GM19351 (cell line): ENCODE measurements at regions not wholly inside any gene's neighbourhood (a gene's known extent, or its start where the extent isn't known, plus 50 kb on each side); places are given as distances from the start of the nearest gene placed in this dataset.

Source experiments
- ATAC-seq: cut with Tn5 transposase; IDR thresholded peaks from one replicate; pipeline ENCODE4 v1.9.1; 2021; ENCODE audit warnings: mild to moderate bottlenecking, moderate library complexity; ENCODE audit not compliant: unreplicated experiment

- no peak for ATAC-seq
Observed at GRCh38 chr4:177937041-177937440, 494.8 kb upstream of the AGA start.

DNA sequence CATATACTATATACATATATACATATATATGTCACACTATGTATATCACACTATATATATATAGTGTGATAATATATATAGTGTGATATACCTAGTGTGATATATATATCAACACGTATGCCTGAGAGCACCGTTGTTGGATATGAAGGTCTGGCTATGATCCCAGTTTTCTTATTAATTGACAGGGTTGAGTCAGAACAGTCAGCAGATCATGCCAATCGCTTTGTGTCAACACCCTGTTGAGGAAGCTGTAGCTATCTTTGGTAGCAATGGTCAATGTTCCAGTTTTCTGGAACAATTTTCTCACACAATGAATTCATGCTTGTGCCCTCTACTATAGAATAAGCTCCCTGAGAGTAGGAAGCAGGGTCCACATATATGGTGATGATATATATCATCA, 496.0 kb upstream of the AGA start:
- ATAC-seq: no peak

DNA sequence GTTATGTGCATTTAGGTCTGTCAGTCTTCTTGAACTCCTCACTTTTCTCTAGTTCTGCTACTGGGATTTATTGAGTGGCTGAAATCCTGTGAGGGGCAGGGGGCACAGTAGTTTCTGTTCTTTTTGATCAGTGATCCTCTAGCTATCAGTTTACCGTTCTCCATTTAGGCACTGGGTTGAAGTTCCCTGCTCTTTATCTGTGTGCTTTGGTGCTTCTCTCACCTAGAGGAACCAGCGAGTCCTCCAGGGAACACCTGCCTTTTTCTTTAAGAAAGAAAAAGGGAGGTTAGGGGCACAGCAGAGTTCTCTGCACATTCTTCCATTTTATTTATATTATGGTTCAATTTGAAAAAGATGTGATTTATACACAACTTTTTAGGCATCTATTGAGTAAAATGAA, 503.0 kb upstream of the AGA start:
- ATAC-seq: no peak

- ATAC-seq: no peak
Observed at GRCh38 chr4:177947607-177948006, 505.4 kb upstream of the AGA start.

DNA sequence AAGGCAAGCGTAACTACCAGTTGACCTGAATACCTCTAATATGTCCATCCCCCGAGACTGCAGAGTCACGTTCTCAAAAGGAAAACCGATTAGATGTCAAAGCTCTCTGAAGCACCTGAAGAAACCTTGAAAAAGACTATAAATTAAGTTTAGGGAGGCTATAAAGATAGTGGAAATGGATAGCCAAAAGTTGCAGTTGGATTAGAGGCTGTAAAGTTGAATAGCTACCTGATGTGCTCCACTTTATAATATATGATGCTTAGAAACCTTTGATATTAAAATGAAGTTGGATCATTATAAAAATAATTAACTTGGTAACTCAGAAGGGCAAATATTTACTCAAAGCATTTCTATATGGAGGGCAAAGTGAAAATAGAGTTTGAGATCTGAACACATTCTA, 506.6 kb upstream of the AGA start:
- ATAC-seq: no peak

DNA sequence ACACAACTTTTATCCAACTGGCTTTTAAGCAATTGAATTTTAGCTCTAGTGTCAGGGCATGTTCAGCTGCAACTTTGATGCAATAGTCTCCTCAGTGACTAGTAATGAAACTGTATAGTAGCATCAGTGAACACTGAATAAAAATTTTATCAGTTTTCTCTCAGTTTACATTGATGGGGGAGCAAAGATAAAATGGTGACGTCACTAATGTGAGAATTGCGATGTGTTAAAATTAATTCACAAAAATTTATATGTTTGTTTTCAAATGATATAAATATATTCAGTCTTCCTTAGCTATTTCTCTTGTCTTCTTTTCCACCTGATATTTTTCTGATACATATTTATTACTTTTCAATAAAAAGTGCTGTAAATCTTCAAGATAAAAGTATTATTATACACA, 508.8 kb upstream of the AGA start:
- ATAC-seq: no peak

GRCh38 chr4:177952723-177953122, 510.5 kb upstream of the AGA start:
- ATAC-seq: no peak

- no peak for ATAC-seq
Observed at GRCh38 chr4:177957596-177958360, 515.5 kb upstream of the AGA start.

GRCh38 chr4:177960566-177960965, 518.3 kb upstream of the AGA start:
- ATAC-seq: no peak

GRCh38 chr4:177961761-177962380, 519.6 kb upstream of the AGA start:
- no peak for ATAC-seq

DNA sequence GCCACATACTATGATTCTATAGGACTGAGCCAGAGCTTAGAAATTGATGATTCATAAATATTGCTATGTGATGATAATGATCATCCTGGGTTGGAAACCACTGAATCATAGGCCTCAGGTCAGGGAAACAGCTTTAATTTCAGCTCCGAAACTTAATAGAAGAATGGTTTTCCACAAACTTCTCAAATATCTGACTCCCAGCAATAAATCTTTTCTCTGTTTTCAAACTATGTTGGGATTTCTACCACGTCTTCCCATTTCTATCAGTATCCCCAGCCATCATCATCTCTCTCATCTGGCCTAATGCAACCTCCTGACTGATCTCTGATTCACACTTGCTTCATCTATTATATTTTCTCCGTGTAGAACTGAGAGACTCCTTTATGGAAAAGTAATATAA, 521.8 kb upstream of the AGA start:
- no peak for ATAC-seq

- ATAC-seq: no peak
Observed at GRCh38 chr4:177964693-177965168, 522.5 kb upstream of the AGA start.

DNA sequence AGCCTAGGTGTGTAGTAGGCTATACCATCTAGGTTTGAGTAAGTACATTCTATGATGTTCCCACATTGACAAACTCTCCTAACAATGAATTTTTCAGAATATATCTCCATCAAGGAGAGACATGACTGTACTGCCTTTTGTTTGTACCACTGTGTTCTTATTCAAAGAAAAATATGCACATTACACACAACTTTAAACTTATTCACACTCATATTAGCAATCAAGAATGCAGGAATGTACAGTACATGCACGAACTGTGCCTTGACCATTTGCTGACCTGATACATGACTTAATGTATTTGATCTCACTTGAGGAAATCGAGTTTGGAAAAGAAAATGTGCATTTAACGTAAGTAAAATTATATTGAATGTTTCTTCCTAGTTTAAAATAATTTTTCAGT, 525.1 kb upstream of the AGA start:
- no peak for ATAC-seq

DNA sequence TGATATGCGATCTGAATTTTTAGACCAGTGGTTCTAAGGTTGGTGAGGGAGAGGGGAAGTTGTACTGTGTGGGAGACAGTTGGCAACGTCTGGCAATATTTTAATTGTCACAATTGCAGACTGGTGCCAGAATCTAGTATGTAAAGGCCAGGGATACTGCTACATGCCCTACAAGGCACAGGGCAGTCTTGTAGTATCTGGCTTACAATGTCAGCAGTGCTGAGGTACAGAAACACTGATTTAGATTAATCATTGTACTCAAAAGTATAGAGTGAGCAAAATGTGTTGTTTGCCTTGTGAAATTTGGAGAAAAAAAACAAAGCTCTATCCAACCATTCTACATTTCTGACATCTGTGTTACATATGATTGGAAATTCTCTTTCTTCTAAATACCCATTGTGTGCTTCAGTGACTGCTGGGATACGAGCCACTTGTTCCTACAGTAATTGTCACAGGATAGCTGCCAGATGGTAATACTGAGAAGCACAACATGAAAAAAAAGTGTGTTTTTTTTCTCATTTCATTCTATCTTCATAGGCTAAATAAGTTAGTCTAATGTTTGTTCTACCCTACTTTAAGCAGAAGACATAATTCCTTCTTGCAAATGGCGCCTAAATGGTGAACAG, 526.7 kb upstream of the AGA start:
- no peak for ATAC-seq

- no peak for ATAC-seq
Observed at GRCh38 chr4:177974461-177974860, 532.2 kb upstream of the AGA start.

GRCh38 chr4:177975315-177975987, 533.2 kb upstream of the AGA start:
- ATAC-seq: no peak

- ATAC-seq: no peak
Observed at GRCh38 chr4:177986236-177986635, 544.0 kb upstream of the AGA start.

DNA sequence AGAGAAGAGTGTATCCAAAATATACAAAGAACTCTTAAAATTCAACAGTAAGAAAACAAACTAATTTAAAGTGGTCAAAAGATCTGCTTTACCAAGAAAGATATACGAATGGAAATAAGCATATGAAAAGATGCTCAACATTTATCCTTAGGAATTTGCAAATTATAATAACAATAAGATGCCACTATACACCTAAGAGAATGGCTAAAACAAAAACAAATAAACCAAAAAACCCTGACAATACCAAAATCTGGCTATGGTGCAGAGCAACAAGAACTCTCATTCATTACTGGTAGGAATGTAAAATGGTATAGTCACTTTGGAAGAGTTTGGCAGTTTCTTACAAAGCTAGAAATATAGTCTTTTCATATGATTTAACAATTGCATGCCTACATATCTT, 545.7 kb upstream of the AGA start:
- ATAC-seq: no peak

GRCh38 chr4:177989503-177990201, 547.4 kb upstream of the AGA start:
- no peak for ATAC-seq

GRCh38 chr4:178003098-178003657, 560.9 kb upstream of the AGA start:
- ATAC-seq: no peak

DNA sequence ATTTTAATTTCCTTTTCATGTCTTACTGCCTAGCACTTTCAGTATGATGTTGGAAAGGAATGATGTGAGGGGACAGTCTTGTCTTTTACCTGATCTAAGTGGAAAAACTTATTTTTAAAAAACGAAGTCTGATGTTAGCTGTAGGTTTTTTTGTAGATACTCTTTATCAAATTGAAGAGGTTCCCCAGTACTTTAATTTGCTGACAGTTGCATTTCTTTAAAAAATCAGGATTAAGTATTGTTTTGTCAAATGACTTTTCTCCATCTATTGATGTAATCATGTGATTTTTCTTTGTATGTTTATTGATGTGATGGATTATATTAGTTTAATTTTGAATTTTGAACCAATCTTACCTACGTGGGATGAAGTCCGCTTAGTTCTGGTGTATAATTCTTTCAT, 568.4 kb upstream of the AGA start:
- no peak for ATAC-seq
